ENCODE measurements at regions not wholly inside any gene's neighbourhood (a gene's known extent, or its start where the extent isn't known, plus 50 kb on each side); places are given as distances from the start of the nearest gene placed in this dataset.

GRCh38 chr14:98754343-98755020 is 517.5 kb downstream of the BCL11B start:
- Histone ChIP-seq H3K36me3 (no peaks in the 10 kb centered on the region), H4K20me1 (no peaks in the 10 kb centered on the region), H3K27me3 (no peaks in the 10 kb centered on the region), H3K4me2 (peak overlapping the region in 5 of 11 experiments; percentile 42 to 77 (median 56); a peak in 10 of 22 replicates), H3K4me1 (peaks cover 0 to 33% (median 10%) of the 10 kb centered on the region in 10 experiments; a peak in 11 of 20 replicates), H3K27ac (peak overlapping the region in 7 of 11 experiments; percentile 20 to 87 (median 67); a peak in 12 of 22 replicates), H3K9ac (peak overlapping the region in 4 of 11 experiments; percentile 24 to 60 (median 37); a peak in 5 of 22 replicates), H3K4me3 (no peak overlapping the region), H3K9me3 (replicated peaks in 1 of 11) (peaks cover 7 to 23% (median 12%) of the 10 kb centered on the region in 11 experiments)
- TF ChIP-seq Cebpa-rat (IDR thresholded peaks at IDR 0.05) = no peak

- no peaks in the 10 kb centered on the region for H4K20me1 ChIP-seq
- peaks cover 0 to 33% (median 10%) of the 10 kb centered on the region in 10 experiments; a peak in 11 of 20 replicates for H3K4me1 ChIP-seq
- H3K9ac ChIP-seq = no peak overlapping the region
- no peak overlapping the region for H3K4me2 ChIP-seq
- no peaks in the 10 kb centered on the region for H3K27me3 ChIP-seq
- TF ChIP-seq Cebpa-rat (IDR thresholded peaks at IDR 0.05) = no peak
- H3K36me3 ChIP-seq = no peaks in the 10 kb centered on the region
- H3K27ac ChIP-seq = no peak overlapping the region
- H3K9me3 ChIP-seq (replicated peaks in 1 of 11) = peaks cover 7 to 29% (median 12%) of the 10 kb centered on the region in 11 experiments
- H3K4me3 ChIP-seq = no peak overlapping the region
Measured at GRCh38 chr14:98756749-98757148, 515.2 kb downstream of the BCL11B start.

- H3K4me3 ChIP-seq = no peak overlapping the region
- H4K20me1 ChIP-seq = no peaks in the 10 kb centered on the region
- H3K4me1 ChIP-seq = peaks cover 0 to 32% (median 10%) of the 10 kb centered on the region in 10 experiments; a peak in 11 of 20 replicates
- H3K4me2 ChIP-seq = no peak overlapping the region
- TF ChIP-seq Cebpa-rat (IDR thresholded peaks at IDR 0.05) = no peak
- peaks cover 16 to 38% (median 22%) of the 10 kb centered on the region in 11 experiments for H3K9me3 ChIP-seq (replicated peaks in 1 of 11)
- H3K9ac ChIP-seq = no peak overlapping the region
- H3K36me3 ChIP-seq = 0 out of 22 replicates have a peak, but pooled peaks cover 0 to 5% (median 0%) of the 10 kb centered on the region in 11 experiments
- H3K27me3 ChIP-seq = no peaks in the 10 kb centered on the region
- no peak overlapping the region for H3K27ac ChIP-seq
Measured at GRCh38 chr14:98758440-98758839, 513.6 kb downstream of the BCL11B start.

- H3K4me3 ChIP-seq = no peak overlapping the region
- no peak overlapping the region for H3K9ac ChIP-seq
- no peak for TF ChIP-seq Cebpa-rat (IDR thresholded peaks at IDR 0.05)
- peaks cover 0 to 8% (median 0%) of the 10 kb centered on the region in 10 experiments; a peak in 1 of 20 replicates for H3K4me1 ChIP-seq
- H3K27ac ChIP-seq = no peak overlapping the region
- 0 out of 22 replicates have a peak, but pooled peaks cover 0 to 5% (median 0%) of the 10 kb centered on the region in 11 experiments for H3K36me3 ChIP-seq
- peaks cover 19 to 30% (median 24%) of the 10 kb centered on the region in 11 experiments; a peak in 21 of 22 replicates for H3K9me3 ChIP-seq (replicated peaks in 1 of 11)
- no peaks in the 10 kb centered on the region for H3K27me3 ChIP-seq
- H3K4me2 ChIP-seq = no peak overlapping the region
- H4K20me1 ChIP-seq = no peaks in the 10 kb centered on the region
Measured at GRCh38 chr14:98761993-98762392, 510.0 kb downstream of the BCL11B start.

- Histone ChIP-seq H3K27ac (no peak overlapping the region), H3K4me2 (no peak overlapping the region), H3K4me3 (no peak overlapping the region), H3K9ac (no peak overlapping the region), H4K20me1 (no peaks in the 10 kb centered on the region), H3K4me1 (no peaks in the 10 kb centered on the region), H3K36me3 (0 out of 22 replicates have a peak, but pooled peaks cover 0 to 5% (median 0%) of the 10 kb centered on the region in 11 experiments), H3K27me3 (no peaks in the 10 kb centered on the region), H3K9me3 (replicated peaks in 1 of 11) (peaks cover 19 to 27% (median 24%) of the 10 kb centered on the region in 11 experiments; a peak in 21 of 22 replicates)
- no peak for TF ChIP-seq Cebpa-rat (IDR thresholded peaks at IDR 0.05)
Measured at GRCh38 chr14:98766818-98767217, 505.2 kb downstream of the BCL11B start.

- Histone ChIP-seq H3K36me3 (no peaks in the 10 kb centered on the region), H4K20me1 (no peaks in the 10 kb centered on the region), H3K4me2 (no peak overlapping the region), H3K4me1 (no peaks in the 10 kb centered on the region), H3K4me3 (no peak overlapping the region), H3K27me3 (no peaks in the 10 kb centered on the region), H3K9ac (no peak overlapping the region), H3K9me3 (replicated peaks in 1 of 11) (peaks cover 3 to 7% (median 5%) of the 10 kb centered on the region in 11 experiments; a peak in 11 of 22 replicates), H3K27ac (no peak overlapping the region)
- TF ChIP-seq Cebpa-rat (IDR thresholded peaks at IDR 0.05) = no peak
Measured at GRCh38 chr14:98769326-98769725, 502.7 kb downstream of the BCL11B start.

GRCh38 chr14:98770151-98770550 is 501.8 kb downstream of the BCL11B start:
- H3K27ac ChIP-seq = no peak overlapping the region
- H3K36me3 ChIP-seq = no peaks in the 10 kb centered on the region
- no peak for TF ChIP-seq Cebpa-rat (IDR thresholded peaks at IDR 0.05)
- no peaks in the 10 kb centered on the region for H3K4me1 ChIP-seq
- H3K4me2 ChIP-seq = no peak overlapping the region
- H3K4me3 ChIP-seq = no peak overlapping the region
- no peaks in the 10 kb centered on the region for H3K9me3 ChIP-seq (replicated peaks in 1 of 11)
- no peaks in the 10 kb centered on the region for H4K20me1 ChIP-seq
- no peak overlapping the region for H3K9ac ChIP-seq
- no peaks in the 10 kb centered on the region for H3K27me3 ChIP-seq

GRCh38 chr14:98773814-98774213 is 498.2 kb downstream of the BCL11B start:
- Histone ChIP-seq H3K4me1 (no peaks in the 10 kb centered on the region), H4K20me1 (no peaks in the 10 kb centered on the region), H3K9ac (no peak overlapping the region), H3K9me3 (replicated peaks in 1 of 11) (no peaks in the 10 kb centered on the region), H3K27me3 (no peaks in the 10 kb centered on the region), H3K36me3 (no peaks in the 10 kb centered on the region), H3K4me3 (no peak overlapping the region), H3K4me2 (no peak overlapping the region), H3K27ac (no peak overlapping the region)
- no peak for TF ChIP-seq Cebpa-rat (IDR thresholded peaks at IDR 0.05)

GRCh38 chr14:98775892-98776291 is 496.1 kb downstream of the BCL11B start:
- H3K9ac ChIP-seq = no peak overlapping the region
- H3K4me2 ChIP-seq = no peak overlapping the region
- no peak for TF ChIP-seq Cebpa-rat (IDR thresholded peaks at IDR 0.05)
- H3K9me3 ChIP-seq (replicated peaks in 1 of 11) = no peaks in the 10 kb centered on the region
- no peak overlapping the region for H3K27ac ChIP-seq
- no peak overlapping the region for H3K4me3 ChIP-seq
- H3K27me3 ChIP-seq = no peaks in the 10 kb centered on the region
- H3K36me3 ChIP-seq = no peaks in the 10 kb centered on the region
- no peaks in the 10 kb centered on the region for H4K20me1 ChIP-seq
- no peaks in the 10 kb centered on the region for H3K4me1 ChIP-seq

Data from BLaER1 treated with 17β-estradiol and CSF1 and Interleukin-3, amounts not matched to agents 10 nM and 100 nM (cell line).